H1 (cell line): ENCODE measurements at regions not wholly inside any gene's neighbourhood (a gene's known extent, or its start where the extent isn't known, plus 50 kb on each side); places are given as distances from the start of the nearest gene placed in this dataset.
A peak's percentile ranks its signal among the peaks of the same experiment; 100 is the strongest.

Experiments
- CTCF ChIA-PET: fragments of 300-600 bp; sonication (Branson Sonifier 250); formaldehyde crosslinking; loops from one replicate; lab custom pipeline; 2021; ENCODE audit not compliant: partially characterized antibody; lab: Charles Lee
- POLR2A ChIA-PET: fragments of 300-600 bp; sonication (Branson Sonifier 250); formaldehyde crosslinking; loops from one replicate; lab custom pipeline; 2021; ENCODE audit warnings: inconsistent platforms; ENCODE audit not compliant: partially characterized antibody; lab: Charles Lee
- DNase-seq, 2 experiments: peaks; one replicate each; pipeline versions ENCODE4 v3.0.0 to v3.0.0-alpha.2; 2010 to 2022; ENCODE audit warnings: low spot score in 2 of 2, low read depth in 1 of 2, mixed read lengths in 1 of 2
- FAIRE-seq: peaks from 2 replicates; lab custom pipeline; 2011; peaks lifted over from hg19 to GRCh38; lab: Jason Lieb, UNC
- H2AFZ ChIP-seq: 2 replicates; pipeline ENCODE4 v1.8.1; 2012; ENCODE audit warnings: low read length, inconsistent platforms
- H2AK5ac ChIP-seq: 2 replicates; pipeline ENCODE4 v1.6.1; 2013; ENCODE audit warnings: low read depth, low read length
- H2BK120ac ChIP-seq: replicated peaks from 2 replicates; pipeline ENCODE3; 2013; ENCODE audit warnings: low read depth, low read length, inconsistent platforms
- H2BK12ac ChIP-seq: 2 replicates; pipeline ENCODE4 v1.6.1; 2013; ENCODE audit warnings: low read depth, low read length
- H2BK15ac ChIP-seq: 2 replicates; pipeline ENCODE4 v1.6.1; 2013; ENCODE audit warnings: low read length
- H2BK20ac ChIP-seq: 2 replicates; pipeline ENCODE4 v1.6.1; 2013; ENCODE audit warnings: low read length
- H2BK5ac ChIP-seq: 2 replicates; pipeline ENCODE4 v1.6.1; 2013; ENCODE audit warnings: low read depth, low read length
- H3K14ac ChIP-seq: 2 replicates; pipeline ENCODE4 v1.6.1; 2013; ENCODE audit warnings: inconsistent platforms; ENCODE audit not compliant: insufficient read length
- H3K18ac ChIP-seq: 2 replicates; pipeline ENCODE4 v1.6.1; 2013; ENCODE audit warnings: low read length; ENCODE audit errors: extremely low read depth
- H3K23ac ChIP-seq: 2 replicates; pipeline ENCODE4 v1.6.1; 2013; ENCODE audit warnings: inconsistent platforms; ENCODE audit not compliant: insufficient read length
- H3K23me2 ChIP-seq: 2 replicates; pipeline ENCODE4 v1.6.1; 2013; ENCODE audit warnings: low read depth, low read length
- H3K27ac ChIP-seq: 2 replicates; pipeline ENCODE4 v1.6.1; 2011; ENCODE audit warnings: low read depth, low read length, inconsistent platforms
- H3K27me3 ChIP-seq, 4 experiments: replicated peaks in 1 of 4; 1 replicate in 1 of 4; 2 replicates in 3 of 4; pipeline versions ENCODE4 v1.6.1 to v1.8.1; 2011 to 2013; ENCODE audit warnings: low read length in 3 of 4, mild to moderate bottlenecking in 3 of 4, inconsistent platforms in 2 of 4, mixed read lengths in 2 of 4, moderate library complexity in 1 of 4; ENCODE audit not compliant: control insufficient read depth in 3 of 4, insufficient read depth in 3 of 4; ENCODE audit errors: extremely low read depth in 1 of 4
- H3K36me3 ChIP-seq, 4 experiments: 2 replicates each; pipeline versions ENCODE4 v1.6.1 to v1.8.1; 2011 to 2013; ENCODE audit warnings: mild to moderate bottlenecking in 4 of 4, low read length in 3 of 4, moderate library complexity in 2 of 4, control low read depth in 1 of 4, inconsistent platforms in 1 of 4; ENCODE audit not compliant: insufficient read depth in 4 of 4, control insufficient read depth in 2 of 4
- H3K4ac ChIP-seq: replicated peaks from 2 replicates; pipeline ENCODE3; 2013; ENCODE audit warnings: low read length, low read depth, mixed read lengths, inconsistent platforms; ENCODE audit not compliant: insufficient read length
- H3K4me1 ChIP-seq, 4 experiments: replicated peaks in 1 of 4; 1 replicate in 1 of 4; 2 replicates in 3 of 4; pipeline versions ENCODE4 v1.6.1 to v1.8.1; 2011 to 2013; ENCODE audit warnings: low read length in 3 of 4, inconsistent platforms in 2 of 4, mixed read lengths in 1 of 4; ENCODE audit not compliant: insufficient read depth in 4 of 4, control insufficient read depth in 3 of 4
- H3K4me2 ChIP-seq, 2 experiments: 2 replicates each; pipeline versions ENCODE4 v1.6.1 to v1.8.1; 2011 to 2013; ENCODE audit warnings: low read depth in 2 of 2, low read length in 2 of 2, control low read depth in 1 of 2, inconsistent platforms in 1 of 2, mild to moderate bottlenecking in 1 of 2; ENCODE audit not compliant: insufficient read depth in 1 of 2
- H3K4me3 ChIP-seq, 4 experiments: fragments of 200-600, 300-600 bp in 1 of 4; sonication (generic), shearing (Covaris generic), sonication (Bioruptor Twin) in 1 of 4; 2 replicates each; pipeline versions ENCODE4 v1.5.1 to v1.8.1; 2011 to 2016; ENCODE audit warnings: low read length in 4 of 4, low read depth in 3 of 4, control low read depth in 2 of 4, inconsistent platforms in 2 of 4, mild to moderate bottlenecking in 2 of 4, mixed read lengths in 1 of 4, moderate library complexity in 1 of 4; ENCODE audit not compliant: insufficient read depth in 2 of 4; ENCODE audit errors: extremely low read depth in 1 of 4
- H3K56ac ChIP-seq: replicated peaks from 2 replicates; pipeline ENCODE3; 2013; ENCODE audit warnings: low read depth, mild to moderate bottlenecking, mixed read lengths, low read length, inconsistent platforms; ENCODE audit not compliant: insufficient read length
- H3K79me1 ChIP-seq: 2 replicates; pipeline ENCODE4 v1.6.1; 2013; ENCODE audit warnings: low read depth, low read length, control low read depth
- H3K79me2 ChIP-seq, 2 experiments: 2 replicates each; pipeline versions ENCODE4 v1.6.1 to v1.8.1; 2012 to 2013; ENCODE audit warnings: low read length in 2 of 2, mild to moderate bottlenecking in 2 of 2, inconsistent platforms in 1 of 2; ENCODE audit not compliant: insufficient read depth in 2 of 2, control insufficient read depth in 1 of 2
- H3K9ac ChIP-seq, 4 experiments: replicated peaks in 1 of 4; 1 replicate in 1 of 4; 2 replicates in 3 of 4; pipeline versions ENCODE4 v1.6.1 to v1.8.1; 2011 to 2013; ENCODE audit warnings: low read depth in 3 of 4, low read length in 3 of 4, control low read depth in 2 of 4, mild to moderate bottlenecking in 2 of 4, moderate library complexity in 2 of 4, inconsistent platforms in 1 of 4; ENCODE audit errors: extremely low read depth in 1 of 4
- H3K9me3 ChIP-seq, 2 experiments: 2 replicates each; pipeline versions ENCODE4 v1.6.1 to v1.8.1; 2012 to 2013; ENCODE audit warnings: mild to moderate bottlenecking in 2 of 2, moderate library complexity in 2 of 2, control low read depth in 1 of 2, inconsistent platforms in 1 of 2, low read depth in 1 of 2, low read length in 1 of 2, mixed read lengths in 1 of 2; ENCODE audit not compliant: insufficient read depth in 2 of 2
- H4K20me1 ChIP-seq, 2 experiments: replicated peaks in 1 of 2; 2 replicates each; pipeline versions ENCODE3 to v1.8.1; 2011 to 2013; ENCODE audit warnings: inconsistent platforms in 2 of 2, low read length in 2 of 2, mild to moderate bottlenecking in 1 of 2; ENCODE audit not compliant: insufficient read depth in 2 of 2, control insufficient read depth in 1 of 2
- H4K5ac ChIP-seq: 2 replicates; pipeline ENCODE4 v1.6.1; 2013; ENCODE audit warnings: low read length, low read depth, mixed read lengths, inconsistent platforms; ENCODE audit not compliant: insufficient read length
- H4K8ac ChIP-seq: 2 replicates; pipeline ENCODE4 v1.8.0; 2013; ENCODE audit warnings: mild to moderate bottlenecking, moderate library complexity, low read length, inconsistent platforms; ENCODE audit not compliant: insufficient read depth; ENCODE audit errors: extremely low read depth
- H4K91ac ChIP-seq: replicated peaks from 2 replicates; pipeline ENCODE3; 2013; ENCODE audit warnings: low read length, mixed read lengths, inconsistent platforms; ENCODE audit not compliant: insufficient read length
- GTF2F1 ChIP-seq: IDR thresholded peaks from 2 replicates; pipeline ENCODE4 v1.6.1; 2012; ENCODE audit warnings: low read depth, low read length, improper control_type of control experiment, borderline replicate concordance
- KDM4A ChIP-seq: IDR thresholded peaks from one replicate; pipeline ENCODE4 v1.7.1; 2012; ENCODE audit warnings: low read depth, mild to moderate bottlenecking, moderate library complexity, low read length, inconsistent platforms; ENCODE audit not compliant: severe bottlenecking
- SRF ChIP-seq: IDR thresholded peaks from 2 replicates; pipeline ENCODE4 v1.6.1; 2011; ENCODE audit warnings: mild to moderate bottlenecking, low read depth, low read length, moderate library complexity
- SUZ12 ChIP-seq: fragments of 200-600 bp; sonication (generic); IDR thresholded peaks from 2 replicates; pipeline ENCODE4 v1.6.1; 2012; ENCODE audit warnings: mild to moderate bottlenecking, inconsistent platforms, low read length, moderate library complexity, mixed read lengths
- TAF1 ChIP-seq: IDR thresholded peaks from 2 replicates; pipeline ENCODE4 v1.6.1; 2011; ENCODE audit warnings: mild to moderate bottlenecking, low read depth, low read length
- WGBS, 2 experiments: shearing (Covaris generic) in 1 of 2; methylation state at CpG; one replicate each; pipeline versions ENCODE4 v1.1.6 to v1.1.7; 2013 to 2015; ENCODE audit warnings: low lambda C conversion rate in 2 of 2, mixed read lengths in 2 of 2, inconsistent platforms in 1 of 2, low coverage in 1 of 2, missing lambda C conversion rate in 1 of 2; ENCODE audit not compliant: insufficient replicate concordance in 2 of 2, insufficient coverage in 1 of 2, insufficient read length in 1 of 2; ENCODE audit errors: extremely low coverage in 1 of 2, missing lambda C conversion rate in 1 of 2; 5-methylcytosine and 5-hydroxymethylcytosine counted together
- TF ChIP-seq, protein P1 (sequence below): IDR thresholded peaks from 2 replicates; pipeline ENCODE4 v1.6.1; 2012; ENCODE audit warnings: inconsistent platforms

DNA sequence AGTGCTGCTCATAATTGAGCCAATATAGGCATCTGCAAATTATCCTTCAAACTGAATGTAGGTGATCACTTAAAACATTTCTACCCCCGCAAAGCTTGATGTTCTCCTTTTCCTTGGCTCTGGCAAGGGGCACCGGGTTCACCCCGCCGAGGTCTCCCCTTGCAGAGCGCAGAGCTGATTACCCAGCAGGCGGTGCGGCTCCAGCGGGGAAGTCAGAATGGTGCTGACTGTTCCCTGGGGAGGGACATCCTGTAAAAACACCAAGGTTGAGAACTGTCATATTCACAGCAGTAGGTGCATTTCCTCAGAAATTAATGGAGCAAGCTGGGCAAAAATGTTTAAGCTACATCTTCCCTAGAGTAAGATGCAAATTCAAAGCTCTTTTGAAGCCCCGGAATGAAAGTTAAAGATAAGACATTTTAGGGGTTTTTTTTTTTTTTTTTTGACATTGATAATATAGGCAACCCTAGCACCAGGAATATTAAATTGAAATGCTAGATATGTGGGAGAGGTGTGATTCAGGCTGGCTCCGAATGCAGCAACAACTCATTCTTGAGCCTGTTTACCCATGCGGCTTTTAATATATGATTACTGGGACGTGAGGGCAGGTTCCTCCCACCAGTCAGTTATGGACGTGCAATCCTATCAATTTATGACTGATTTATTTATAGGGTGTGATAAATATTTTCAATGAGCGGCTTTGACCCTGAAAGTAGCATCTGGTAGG lies 767.3 kb upstream of the TENM3 start:
- Histone ChIP-seq H4K5ac (no peak overlapping the region), H3K4me1 (peaks cover 1 to 5% (median 4%) of the 10 kb centered on the region in 4 experiments; a peak in 4 of 7 replicates), H3K27ac (no peak overlapping the region), H2AK5ac (no peak overlapping the region), H3K4me3 (peak overlapping the region in 1 of 4 experiments; percentile 2; a peak in 1 of 8 replicates), H3K4me2 (0 out of 4 replicates have a peak overlapping the region, but pooled peaks of 1 of the 2 experiments have one; percentile 1), H4K20me1 (no peaks in the 10 kb centered on the region), H3K23ac (no peak overlapping the region), H3K27me3 (no peaks in the 10 kb centered on the region), H3K79me1 (no peaks in the 10 kb centered on the region), H3K9ac (no peak overlapping the region), H3K9me3 (no peaks in the 10 kb centered on the region), H3K56ac (no peak overlapping the region), H2BK20ac (no peak overlapping the region), H3K79me2 (no peaks in the 10 kb centered on the region), H2BK120ac (no peak overlapping the region), H3K23me2 (no peaks in the 10 kb centered on the region), H3K14ac (no peak overlapping the region), H2BK15ac (no peak overlapping the region; the same call in 1 of the 2 replicates), H4K91ac (no peak overlapping the region), H4K8ac (no peak overlapping the region), H3K36me3 (no peaks in the 10 kb centered on the region), H3K18ac (no peak overlapping the region), H2BK12ac (no peak overlapping the region), H2BK5ac (no peak overlapping the region), H2AFZ (no peak overlapping the region), H3K4ac (no peak overlapping the region)
- WGBS, 2 experiments, result 49% methylated on average over 14 of the region's 14 CpGs; no CpG with 5 or more reads in 1 of the 2 experiments
- TF ChIP-seq GTF2F1 (no peak), SUZ12 (no peak), SRF (no peak), TAF1 (no peak), KDM4A (no peak)
- TF ChIP-seq, protein P1, sequence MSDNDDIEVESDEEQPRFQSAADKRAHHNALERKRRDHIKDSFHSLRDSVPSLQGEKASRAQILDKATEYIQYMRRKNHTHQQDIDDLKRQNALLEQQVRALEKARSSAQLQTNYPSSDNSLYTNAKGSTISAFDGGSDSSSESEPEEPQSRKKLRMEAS, result no peak
- FAIRE-seq (no peak), DNase-seq (peak in 1 of 2 experiments; percentile 49)
- ChIA-PET POLR2A (no interaction called here), CTCF (interaction anchor here (1.1 kb wide), 1 partner anchor 53 kb away, joined by 3 read pairs; no protein-coding TSS in a partner anchor)
